ENCODE measurements at regions not wholly inside any gene's neighbourhood (a gene's known extent, or its start where the extent isn't known, plus 50 kb on each side); places are given as distances from the start of the nearest gene placed in this dataset.
"Not testable (repeated sequence)": the region's sequence is repeated elsewhere in the genome, so short reads cannot be mapped to it uniquely, and the experiment has no call there.

- DNase-seq: no peak
These were observed 92.8 kb downstream of the EOMES start for GRCh38 chr3:27629366-27629765.

DNA sequence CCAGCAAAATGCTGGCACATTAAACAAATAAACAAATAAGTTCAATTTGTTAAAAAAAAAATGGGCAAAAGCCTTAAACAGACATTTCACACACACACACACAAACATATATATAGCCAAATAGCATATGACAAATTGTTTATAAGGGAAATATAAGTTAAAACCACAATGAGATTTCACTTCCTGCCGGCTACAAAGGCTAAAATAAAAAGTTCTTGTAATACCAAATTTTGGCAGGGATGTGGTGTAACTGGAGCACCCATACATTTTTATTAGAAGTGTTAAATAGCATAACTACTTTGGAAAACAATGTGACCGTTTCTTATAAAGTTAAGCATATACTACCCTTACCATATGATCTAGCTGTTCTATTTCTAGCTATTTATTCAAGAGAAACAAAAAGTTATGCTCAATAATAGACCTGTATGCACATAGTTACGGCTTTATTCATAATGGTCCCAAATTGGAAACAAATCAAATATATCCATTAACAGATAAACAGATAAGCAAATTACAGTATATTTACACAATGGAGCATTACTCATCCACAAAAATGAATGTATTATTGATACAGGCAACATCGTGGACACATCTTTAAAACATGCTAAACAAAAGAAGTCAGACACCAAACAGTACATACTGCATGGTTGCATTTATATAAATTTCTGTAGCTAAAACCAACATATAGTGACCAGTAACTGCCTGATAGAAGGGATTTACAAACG is 93.9 kb downstream of the EOMES start:
- no peak for DNase-seq

DNA sequence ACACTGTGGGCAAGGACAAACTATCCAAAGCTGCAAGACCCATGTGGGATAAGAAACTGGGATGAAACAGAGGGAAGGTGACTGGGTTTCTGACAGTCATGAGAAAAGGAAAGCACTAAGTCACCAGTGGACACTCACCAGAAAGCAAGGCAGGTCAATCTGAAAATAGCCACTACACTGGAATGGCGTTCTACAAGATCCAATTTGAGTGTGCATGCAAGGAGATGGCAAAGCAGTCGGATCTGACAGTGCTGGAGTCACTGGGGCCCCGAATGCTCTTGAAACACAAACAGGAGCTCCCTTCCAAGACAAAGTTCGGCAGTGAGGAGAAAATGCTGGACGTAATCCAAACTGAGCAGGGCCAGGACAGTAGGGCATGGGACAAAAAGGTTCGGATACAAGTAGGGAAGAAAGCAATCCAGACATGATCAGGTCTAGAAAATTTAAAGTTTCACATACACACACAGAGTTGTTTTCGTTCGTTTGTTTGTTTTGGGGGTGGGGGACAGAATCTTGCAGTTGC is 95.5 kb downstream of the EOMES start:
- no peak for DNase-seq

DNA sequence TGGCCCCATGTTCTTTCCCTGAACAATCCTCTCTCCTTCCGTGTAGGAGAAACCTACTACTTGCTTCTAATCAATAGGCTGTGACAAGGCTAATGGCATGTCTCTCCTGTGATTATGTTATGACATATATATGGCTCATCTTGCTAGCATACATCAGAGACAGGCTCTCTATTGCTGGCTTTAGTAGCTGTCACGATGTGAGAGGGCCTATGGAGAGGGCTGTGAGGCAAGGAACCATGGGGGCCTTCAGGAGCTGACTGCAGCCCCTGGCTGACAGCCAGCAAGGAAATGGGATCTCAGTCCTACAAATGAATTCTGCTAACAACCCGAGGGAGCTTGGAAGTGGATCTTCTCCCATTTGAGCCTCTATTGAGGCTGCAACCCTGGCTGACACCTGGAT is 96.3 kb downstream of the EOMES start:
- no peak for DNase-seq

DNA sequence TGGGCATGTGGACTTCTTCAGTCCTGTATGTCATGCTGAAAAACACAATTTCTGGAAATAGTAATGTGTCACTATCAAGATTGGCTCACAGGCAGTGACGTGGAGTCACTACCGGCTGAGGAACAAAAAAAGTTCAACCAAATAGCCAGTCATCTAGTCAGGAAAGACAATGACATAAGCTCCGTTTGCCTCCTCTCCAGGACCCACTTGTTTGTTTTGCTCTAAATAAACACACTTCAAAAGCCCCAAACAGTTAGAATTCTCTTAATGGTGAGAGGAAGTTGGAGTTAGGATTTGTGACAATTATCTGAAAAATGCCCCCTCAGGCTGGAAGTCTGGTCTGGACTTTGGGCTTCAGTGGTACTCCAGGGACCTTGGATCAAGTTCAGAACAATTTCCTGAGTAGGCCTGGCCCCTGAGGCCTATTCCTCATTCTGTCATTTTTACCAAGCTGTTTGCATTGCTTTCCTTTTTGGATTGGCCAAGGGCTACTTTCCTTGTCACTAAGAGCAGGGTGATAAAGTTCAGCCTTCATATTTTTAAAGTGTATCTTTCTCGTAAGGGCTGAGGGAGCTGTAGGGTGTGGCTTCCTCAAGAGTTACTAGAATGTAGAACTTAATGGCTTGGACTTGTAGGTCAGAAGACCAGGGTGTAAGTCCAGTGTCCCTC is 98.9 kb downstream of the EOMES start:
- peak; percentile 3 for DNase-seq

GRCh38 chr3:27617552-27617951 is 104.6 kb downstream of the EOMES start:
- no peak for DNase-seq

DNA sequence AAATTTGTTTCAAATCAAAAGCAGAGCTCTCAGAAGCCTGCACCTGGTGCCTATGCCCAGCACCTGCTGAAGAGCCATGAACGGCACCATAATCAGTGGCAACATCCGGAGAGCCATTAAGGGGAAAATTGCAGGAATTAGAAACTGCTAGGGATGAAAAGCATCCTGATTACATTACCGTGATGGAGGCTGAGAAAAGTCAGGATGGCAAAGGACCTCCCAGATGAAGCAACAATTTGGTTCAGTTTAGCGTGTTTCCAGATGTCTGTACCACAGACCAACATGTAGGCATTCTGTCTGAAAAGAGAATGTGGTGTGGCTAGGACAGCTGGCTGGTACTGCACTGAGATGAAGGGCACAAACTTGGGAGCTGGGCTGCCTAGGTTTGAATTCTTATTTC is 106.1 kb downstream of the EOMES start:
- no peak for DNase-seq

DNA sequence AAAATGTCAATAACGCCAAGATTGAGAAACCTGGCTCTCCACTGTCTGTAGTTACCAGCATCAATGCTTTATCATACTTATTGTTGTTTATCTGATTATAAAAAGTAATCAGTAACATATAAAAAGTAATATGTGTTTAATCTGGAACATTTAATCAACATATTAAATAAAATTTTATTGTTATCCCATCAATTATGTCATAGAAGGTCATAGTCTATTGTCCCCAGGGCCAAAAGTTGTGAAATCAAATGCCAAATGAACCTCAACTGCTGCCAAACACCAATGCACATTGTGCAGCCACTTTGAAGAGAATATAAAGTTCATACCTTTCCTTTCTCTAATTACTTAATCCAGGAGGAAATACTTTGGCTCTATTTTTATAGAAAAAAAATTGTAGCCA is 106.6 kb downstream of the EOMES start:
- DNase-seq: no peak

DNA sequence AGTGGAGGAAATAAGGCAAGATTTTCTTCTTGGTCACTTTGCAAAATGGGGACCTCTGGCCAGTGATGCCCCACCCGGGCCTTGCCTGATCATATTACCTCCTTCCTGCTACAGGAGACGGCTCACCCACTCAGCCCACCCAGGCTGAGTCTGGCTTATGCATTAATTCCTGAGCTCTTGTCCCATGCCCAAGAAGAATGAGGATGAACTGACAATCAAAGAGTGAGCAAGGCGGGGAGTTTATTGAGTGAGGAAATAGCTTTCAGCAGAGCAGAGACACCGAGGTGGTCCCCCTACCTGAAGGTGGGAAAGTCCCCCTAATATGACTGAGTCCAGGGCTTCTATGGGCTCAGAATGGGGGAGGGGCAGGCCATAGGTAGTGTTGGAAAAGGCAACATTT is 107.5 kb downstream of the EOMES start:
- no peak for DNase-seq

- DNase-seq: no peak
These were observed 108.2 kb downstream of the EOMES start for GRCh38 chr3:27613846-27614500.

DNA sequence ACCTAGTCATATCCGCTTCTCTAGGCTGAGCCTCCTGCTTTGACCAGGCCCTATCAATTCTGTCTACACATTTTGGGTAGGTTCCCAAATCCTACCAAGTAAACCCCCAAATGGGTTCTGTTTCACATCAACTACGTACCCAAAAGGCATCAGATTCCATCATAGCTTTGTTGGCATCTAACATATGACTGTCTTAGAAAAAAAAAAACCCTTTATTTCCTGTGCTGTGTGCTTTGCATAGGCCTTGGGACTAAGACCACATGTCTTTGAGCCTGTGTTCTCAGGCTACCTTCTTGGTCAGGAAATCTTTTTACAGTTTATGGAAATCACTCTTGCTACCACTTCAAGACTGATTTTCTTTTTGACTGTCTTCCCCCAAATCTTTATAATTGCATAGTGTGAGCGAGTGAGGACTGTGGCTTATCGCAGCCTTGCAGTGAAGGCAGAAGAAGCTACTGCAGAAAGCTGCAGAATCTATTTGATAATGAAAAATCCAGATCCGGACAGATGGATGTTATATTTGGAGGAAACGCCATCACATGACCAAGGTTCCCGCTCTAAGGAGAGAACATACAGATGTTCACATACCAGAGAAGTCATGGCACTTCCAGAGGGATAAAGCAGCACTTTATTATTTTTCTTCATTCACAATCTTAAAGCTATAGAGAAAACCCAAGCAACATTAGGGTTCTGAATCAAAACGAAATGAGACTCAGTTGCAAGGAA is 111.2 kb downstream of the EOMES start:
- no peak for DNase-seq

- DNase-seq: no peak
These were observed 114.8 kb downstream of the EOMES start for GRCh38 chr3:27607370-27607769.

DNA sequence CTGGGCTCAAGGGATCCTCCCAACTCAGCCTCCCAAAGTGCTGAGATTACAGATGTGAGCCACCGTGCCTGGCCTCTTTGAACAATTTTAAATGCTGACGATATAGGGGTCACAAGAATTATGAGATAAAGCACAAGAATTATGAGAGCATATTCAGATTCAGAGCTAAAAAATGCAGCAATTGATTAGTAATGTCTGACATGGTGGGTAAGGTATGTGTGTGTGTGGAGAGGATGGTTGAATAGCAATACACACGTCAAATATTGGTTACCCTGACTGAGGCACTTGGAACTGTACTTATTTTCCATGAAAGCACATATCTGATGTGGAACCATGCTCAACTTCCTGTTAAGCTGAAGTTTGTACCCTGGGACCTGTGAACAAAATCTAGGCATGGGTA is 115.6 kb downstream of the EOMES start:
- DNase-seq: no peak

DNA sequence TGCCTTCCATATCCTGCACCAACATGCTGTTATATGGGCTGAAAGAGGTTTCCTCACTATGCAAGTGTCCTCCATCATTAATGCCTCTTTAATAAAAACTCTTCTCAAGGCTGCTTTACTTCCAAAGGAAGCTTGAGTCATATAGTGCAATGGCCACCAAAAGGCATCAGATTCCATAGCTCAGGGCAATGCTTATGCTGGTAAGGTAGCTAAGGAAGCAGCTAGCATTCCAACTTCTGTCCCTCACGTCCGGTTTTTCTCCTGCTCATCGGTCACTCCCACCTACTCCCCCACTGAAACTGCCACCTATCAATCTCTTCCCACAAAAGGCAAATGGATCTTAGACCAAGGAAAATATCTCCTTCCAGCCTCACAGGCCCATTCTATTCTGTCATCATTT is 117.1 kb upstream of the SLC4A7 start:
- not testable (repeated sequence) for DNase-seq

DNA sequence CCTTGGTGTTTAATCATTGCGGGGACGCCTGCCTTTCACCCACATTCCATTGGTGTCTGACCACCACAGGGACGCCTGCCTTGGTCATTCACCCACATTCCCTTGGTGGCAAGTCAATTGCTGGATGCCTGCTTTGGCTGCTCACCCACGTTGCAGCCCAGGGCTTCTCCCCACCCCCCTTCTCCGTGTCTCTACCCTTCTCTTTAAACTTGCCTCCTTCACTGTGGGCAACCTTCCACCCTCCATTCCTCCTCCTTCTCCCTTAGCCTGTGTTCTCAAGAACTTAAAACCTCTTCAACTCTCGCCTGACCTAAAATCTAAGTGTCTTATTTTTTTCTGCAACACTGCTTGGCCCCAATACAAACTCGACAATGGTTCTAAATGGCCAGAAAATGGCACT is 115.6 kb upstream of the SLC4A7 start:
- not testable (repeated sequence) for DNase-seq

DNA sequence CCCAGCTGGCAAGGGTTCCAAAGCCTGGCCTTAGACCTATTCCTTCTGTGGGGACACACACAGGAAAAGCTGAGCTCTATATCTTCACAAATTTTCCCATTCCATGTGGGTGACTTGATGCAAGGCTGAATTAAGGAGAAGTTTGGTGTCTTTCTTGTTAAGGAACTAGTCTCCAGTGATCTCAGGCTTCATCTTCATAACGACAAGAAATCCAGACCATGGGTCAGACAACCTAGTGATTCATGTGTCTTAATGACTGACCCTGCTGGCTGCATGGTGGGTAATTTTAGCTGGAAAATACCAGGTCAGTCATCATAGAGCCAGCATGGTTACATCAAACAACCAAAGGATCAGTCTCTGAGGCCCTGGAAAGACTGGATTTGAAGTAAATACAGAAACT is 112.7 kb upstream of the SLC4A7 start:
- DNase-seq: no peak

- DNase-seq: no peak
These were observed 112.2 kb upstream of the SLC4A7 start for GRCh38 chr3:27596334-27596841.

DNA sequence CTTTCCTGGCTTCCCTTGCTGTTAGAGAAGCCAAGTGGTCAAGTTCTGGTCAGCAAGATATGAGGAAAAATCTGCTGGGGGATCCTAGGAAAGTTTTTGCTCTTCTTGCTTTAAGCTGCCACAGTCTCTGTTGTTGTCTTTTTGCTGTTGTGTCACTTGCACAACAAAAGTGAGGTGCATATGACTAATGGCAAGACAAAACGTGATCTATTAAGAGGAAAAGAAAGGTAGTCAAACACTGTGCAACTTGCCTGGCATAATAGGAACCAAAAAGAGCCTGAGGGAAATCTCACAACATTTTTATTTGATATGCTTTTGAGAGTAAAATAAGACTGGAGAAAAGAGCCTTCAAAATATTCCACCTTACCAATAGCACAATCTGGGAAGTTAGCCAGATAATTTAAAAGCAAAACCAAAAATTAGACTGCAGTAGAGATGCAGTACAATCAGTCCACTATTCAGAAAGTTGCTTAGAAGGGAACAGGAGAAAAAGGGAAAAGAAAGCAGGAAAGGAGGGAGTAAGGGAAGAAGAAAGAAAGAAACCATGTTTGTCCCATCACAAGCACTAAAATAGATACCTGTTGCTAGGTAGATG is 110.0 kb upstream of the SLC4A7 start:
- DNase-seq: no peak

DNA sequence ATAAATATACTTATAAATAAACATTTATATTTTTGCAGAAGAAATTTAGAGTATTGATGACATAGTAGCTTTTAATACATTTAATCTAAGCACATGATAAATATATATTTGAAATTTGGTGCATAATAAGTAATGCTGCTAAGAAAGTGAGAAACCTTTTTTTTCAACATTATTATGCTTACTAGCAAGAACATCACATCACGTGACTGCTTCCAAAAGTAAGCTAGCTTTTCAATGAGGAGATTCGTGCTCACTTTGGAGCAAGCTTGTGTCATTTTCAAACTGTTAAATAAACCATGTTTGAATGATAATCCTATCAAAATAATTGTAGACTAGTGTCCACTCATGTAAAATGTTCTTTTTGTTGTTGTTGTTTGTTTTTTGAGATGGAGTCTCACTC is 109.0 kb upstream of the SLC4A7 start:
- DNase-seq: no peak

DNA sequence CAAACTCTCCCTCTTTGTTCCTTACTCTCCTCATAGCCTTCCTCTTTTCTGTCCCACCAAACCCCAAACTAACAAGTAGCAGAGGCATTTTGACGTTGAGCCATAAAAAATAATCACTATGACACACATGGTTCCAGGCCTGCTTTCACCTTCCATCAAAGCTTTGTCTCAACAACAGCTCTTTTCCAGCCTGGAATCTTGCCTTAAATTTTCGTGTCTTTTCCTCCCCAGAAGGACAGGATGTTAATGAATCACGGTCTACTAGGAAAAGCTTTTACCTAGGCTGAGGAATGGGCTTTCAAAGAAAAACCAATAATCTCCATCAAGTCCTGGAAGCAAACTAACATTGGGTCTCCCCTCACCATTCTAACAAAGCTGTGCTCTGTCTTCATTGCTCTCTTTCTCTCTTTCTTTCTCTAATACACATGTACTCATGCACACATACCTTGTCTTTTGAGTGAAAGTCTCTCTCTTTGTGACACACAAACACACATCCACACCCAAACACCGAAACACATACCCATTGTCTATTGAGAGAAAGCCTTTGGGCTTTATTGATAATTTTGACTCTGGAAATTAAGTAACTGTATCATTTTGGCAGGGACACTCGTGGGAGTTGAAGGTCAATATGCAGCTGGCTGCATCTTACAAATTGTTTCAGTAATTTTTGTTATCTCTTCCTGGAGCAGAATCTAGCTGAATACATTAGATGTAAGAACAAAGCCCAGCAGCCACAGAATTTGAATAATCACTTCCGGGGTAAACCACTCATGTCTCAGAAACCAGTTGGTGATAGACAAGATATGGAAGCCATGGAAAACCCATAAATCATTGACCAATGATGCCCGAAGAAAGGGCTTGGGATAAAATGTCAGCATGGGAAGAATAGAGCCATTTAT is 107.4 kb upstream of the SLC4A7 start:
- DNase-seq: no peak

- DNase-seq: no peak
These were observed 106.5 kb upstream of the SLC4A7 start for GRCh38 chr3:27590437-27591298.

Data from NCI-H345 (cell line).